ENCODE measurements at regions not wholly inside any gene's neighbourhood (a gene's known extent, or its start where the extent isn't known, plus 50 kb on each side); places are given as distances from the start of the nearest gene placed in this dataset.

DNA sequence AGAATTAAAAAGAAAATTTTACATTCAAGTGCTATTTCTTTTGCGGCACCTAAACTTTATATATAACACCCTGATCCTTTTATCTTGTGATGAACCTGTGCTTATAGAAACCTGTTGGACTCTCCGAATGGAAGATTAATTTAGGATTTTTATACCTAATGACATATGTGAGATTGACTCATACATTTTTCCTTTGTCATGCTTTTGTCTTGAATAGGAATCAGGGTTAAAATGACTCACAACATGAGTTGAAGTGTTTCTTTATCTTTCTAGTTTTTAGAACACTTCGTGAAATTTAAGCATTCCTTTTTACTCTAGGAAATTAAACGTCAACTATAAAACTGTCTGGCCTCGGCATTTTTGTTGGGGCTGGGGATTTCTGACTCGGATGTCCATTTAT, 378.9 kb downstream of the PCDH20 start:
- no peaks in the 10 kb centered on the region for H3K36me3 ChIP-seq
- DNase-seq: no peak
- FAIRE-seq: no peak
- no peak overlapping the region for H3K4me3 ChIP-seq
- H3K4me1 ChIP-seq: no peaks in the 10 kb centered on the region
- intact Hi-C loops (cut with DNase I): no loop called here
- no peaks in the 10 kb centered on the region for H3K9me3 ChIP-seq
- no peaks in the 10 kb centered on the region for H3K27me3 ChIP-seq
- no peak overlapping the region for H3K27ac ChIP-seq
- TF ChIP-seq, protein P1, sequence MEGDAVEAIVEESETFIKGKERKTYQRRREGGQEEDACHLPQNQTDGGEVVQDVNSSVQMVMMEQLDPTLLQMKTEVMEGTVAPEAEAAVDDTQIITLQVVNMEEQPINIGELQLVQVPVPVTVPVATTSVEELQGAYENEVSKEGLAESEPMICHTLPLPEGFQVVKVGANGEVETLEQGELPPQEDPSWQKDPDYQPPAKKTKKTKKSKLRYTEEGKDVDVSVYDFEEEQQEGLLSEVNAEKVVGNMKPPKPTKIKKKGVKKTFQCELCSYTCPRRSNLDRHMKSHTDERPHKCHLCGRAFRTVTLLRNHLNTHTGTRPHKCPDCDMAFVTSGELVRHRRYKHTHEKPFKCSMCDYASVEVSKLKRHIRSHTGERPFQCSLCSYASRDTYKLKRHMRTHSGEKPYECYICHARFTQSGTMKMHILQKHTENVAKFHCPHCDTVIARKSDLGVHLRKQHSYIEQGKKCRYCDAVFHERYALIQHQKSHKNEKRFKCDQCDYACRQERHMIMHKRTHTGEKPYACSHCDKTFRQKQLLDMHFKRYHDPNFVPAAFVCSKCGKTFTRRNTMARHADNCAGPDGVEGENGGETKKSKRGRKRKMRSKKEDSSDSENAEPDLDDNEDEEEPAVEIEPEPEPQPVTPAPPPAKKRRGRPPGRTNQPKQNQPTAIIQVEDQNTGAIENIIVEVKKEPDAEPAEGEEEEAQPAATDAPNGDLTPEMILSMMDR (IDR thresholded peaks at IDR 0.05): no peak
- WGBS, 2 donors: 66 to 73% methylated on average over 6 of the region's 6 CpGs
- no peak for ATAC-seq

DNA sequence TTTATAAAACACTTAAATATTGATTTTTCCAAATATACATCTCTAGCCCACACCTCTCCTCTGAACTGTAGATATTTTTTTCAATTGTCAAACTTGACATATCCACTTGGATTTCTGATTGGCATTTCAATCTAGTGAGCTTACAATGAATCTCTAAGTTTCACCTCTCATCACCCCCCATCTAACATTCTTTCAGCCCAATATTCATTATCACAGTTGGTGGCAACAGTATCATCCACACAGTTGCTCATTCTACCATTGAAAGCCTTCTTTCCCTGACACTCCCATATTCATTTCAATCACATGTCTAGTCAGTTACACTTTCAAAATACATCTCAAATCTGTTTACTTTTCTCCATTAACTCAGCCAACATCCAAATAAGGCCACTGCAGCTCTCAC, 385.2 kb downstream of the PCDH20 start:
- Histone ChIP-seq H3K27me3 (no peaks in the 10 kb centered on the region), H3K36me3 (no peaks in the 10 kb centered on the region), H3K27ac (no peak overlapping the region), H3K4me1 (no peaks in the 10 kb centered on the region), H3K4me3 (no peak overlapping the region), H3K9me3 (no peaks in the 10 kb centered on the region)
- intact Hi-C loops (cut with DNase I): no loop called here
- no peak for DNase-seq
- FAIRE-seq: no peak
- ATAC-seq: no peak
- TF ChIP-seq, protein P1 (IDR thresholded peaks at IDR 0.05): no peak

DNA sequence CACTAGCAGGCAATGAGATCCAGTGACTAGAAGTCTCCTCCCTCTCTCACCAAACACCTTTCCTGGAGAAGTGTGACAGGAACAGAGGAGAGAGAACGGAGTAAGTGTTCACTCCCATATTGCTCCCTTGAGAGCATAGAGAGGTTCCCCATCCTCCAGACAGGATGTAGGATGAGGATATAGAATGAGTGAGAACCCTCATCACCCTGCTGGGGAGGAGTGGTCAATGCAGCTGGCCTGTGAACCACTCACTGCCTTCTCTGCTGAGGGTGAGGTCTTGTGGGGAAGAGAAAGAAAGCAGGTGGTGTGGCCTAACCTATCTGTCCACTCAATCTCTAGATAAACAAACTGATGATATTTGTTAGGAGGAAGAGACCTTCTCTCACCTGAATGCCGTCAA, 386.6 kb downstream of the PCDH20 start:
- ATAC-seq: no peak
- Histone ChIP-seq H3K4me1 (no peaks in the 10 kb centered on the region), H3K4me3 (no peak overlapping the region), H3K27ac (no peak overlapping the region), H3K27me3 (no peaks in the 10 kb centered on the region), H3K9me3 (no peaks in the 10 kb centered on the region), H3K36me3 (no peaks in the 10 kb centered on the region)
- no peak for DNase-seq
- 53 to 70% methylated on average over 2 of the region's 2 CpGs for WGBS, 2 donors
- intact Hi-C loops (cut with DNase I): no loop called here
- TF ChIP-seq, protein P1 (IDR thresholded peaks at IDR 0.05): no peak
- FAIRE-seq: no peak

DNA sequence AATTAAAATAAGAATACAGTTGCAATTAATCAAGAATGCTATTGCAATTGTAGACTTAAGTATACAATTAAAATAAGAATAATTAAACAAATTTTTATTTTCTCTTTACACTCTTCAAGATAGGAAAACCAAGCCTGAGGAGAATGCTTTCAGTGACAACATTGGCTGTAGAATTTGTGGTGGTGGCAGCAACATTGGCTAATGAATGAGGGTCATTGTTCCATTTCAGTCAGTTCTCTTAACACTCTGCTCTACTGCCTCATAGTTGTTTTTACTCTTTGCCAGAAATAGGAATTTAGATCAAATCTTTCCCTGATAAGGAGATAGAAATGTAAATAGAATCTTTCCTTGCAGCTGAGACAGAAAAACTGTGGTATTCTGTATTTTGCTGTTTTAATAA, 391.6 kb downstream of the PCDH20 start:
- Histone ChIP-seq H3K4me1 (no peaks in the 10 kb centered on the region), H3K36me3 (no peaks in the 10 kb centered on the region), H3K27me3 (no peaks in the 10 kb centered on the region), H3K4me3 (no peak overlapping the region), H3K27ac (no peak overlapping the region), H3K9me3 (no peaks in the 10 kb centered on the region)
- DNase-seq (no peak), ATAC-seq (no peak), FAIRE-seq (no peak)
- TF ChIP-seq, protein P1 (IDR thresholded peaks at IDR 0.05): no peak
- intact Hi-C loops (cut with DNase I): no loop called here

DNA sequence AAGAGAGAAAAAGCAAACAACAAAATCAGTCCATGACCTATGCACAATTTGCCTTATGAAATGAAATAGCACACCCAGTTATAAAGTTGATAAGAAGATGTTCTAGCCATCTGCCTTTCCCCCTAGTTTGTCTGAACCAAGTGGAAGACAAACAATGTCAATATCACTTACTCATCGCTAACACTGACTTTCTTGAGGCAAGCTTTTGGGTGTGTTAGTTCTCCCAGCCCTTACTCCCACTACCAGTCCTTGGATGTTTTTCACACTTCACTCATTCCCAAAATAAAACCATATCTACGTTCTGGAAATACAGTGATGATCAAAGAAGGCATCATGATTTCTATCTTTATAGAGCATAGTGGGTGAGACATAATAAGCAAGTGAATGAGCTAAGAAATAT, 393.8 kb downstream of the PCDH20 start:
- DNase-seq (no peak), ATAC-seq (no peak), FAIRE-seq (no peak)
- 68 to 75% methylated on average over 2 of the region's 2 CpGs for WGBS, 2 donors
- TF ChIP-seq, protein P1 (IDR thresholded peaks at IDR 0.05): no peak
- Histone ChIP-seq H3K36me3 (no peaks in the 10 kb centered on the region), H3K4me1 (no peaks in the 10 kb centered on the region), H3K4me3 (no peak overlapping the region), H3K27me3 (no peaks in the 10 kb centered on the region), H3K27ac (no peak overlapping the region), H3K9me3 (no peaks in the 10 kb centered on the region)
- intact Hi-C loops (cut with DNase I): no loop called here
